ENCODE measurements at regions not wholly inside any gene's neighbourhood (a gene's known extent, or its start where the extent isn't known, plus 50 kb on each side); places are given as distances from the start of the nearest gene placed in this dataset.
"Not testable (repeated sequence)": the region's sequence is repeated elsewhere in the genome, so short reads cannot be mapped to it uniquely, and the experiment has no call there.

GRCh38 chr7:127530148-127530547 lies 55.2 kb downstream of the GCC1 start:
- DNase-seq: no peak

GRCh38 chr7:127527561-127527960 lies 57.8 kb downstream of the GCC1 start:
- no peak for DNase-seq

DNA sequence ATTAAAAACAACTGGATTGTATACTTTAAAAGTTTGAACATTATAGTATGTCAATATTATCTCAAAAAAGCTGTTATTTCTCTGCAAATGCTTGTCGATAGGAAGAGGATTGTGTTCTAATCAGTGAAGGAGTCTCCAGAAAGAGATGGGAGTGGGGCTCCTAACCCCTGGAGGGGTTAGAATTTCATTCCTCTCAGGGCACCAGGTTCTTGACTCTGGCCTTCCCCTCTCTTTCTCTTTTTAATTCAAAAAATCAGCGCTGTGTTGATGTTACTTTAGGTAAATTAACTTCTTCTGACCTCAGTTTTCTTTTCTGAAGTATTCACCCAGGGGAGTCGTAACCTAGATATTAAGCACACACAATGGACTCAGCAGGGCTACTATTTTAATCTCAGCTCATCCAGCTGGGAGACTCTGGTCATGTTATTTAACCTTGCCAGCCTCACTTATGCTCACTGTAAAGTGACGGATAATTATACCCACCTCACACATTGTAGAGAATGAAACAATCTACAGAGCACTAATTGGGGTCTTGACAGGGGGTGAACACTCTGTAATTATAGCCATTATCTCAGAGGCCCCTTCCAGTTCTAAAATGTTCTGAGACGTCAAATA lies 59.4 kb downstream of the GCC1 start:
- DNase-seq: no peak

GRCh38 chr7:127516320-127516719 lies 69.1 kb downstream of the GCC1 start:
- no peak for DNase-seq

- DNase-seq: peak; percentile 48
Measured at GRCh38 chr7:127514499-127514898, 70.9 kb downstream of the GCC1 start.

- no peak for DNase-seq
Measured at GRCh38 chr7:127513311-127513710, 72.1 kb downstream of the GCC1 start.

DNA sequence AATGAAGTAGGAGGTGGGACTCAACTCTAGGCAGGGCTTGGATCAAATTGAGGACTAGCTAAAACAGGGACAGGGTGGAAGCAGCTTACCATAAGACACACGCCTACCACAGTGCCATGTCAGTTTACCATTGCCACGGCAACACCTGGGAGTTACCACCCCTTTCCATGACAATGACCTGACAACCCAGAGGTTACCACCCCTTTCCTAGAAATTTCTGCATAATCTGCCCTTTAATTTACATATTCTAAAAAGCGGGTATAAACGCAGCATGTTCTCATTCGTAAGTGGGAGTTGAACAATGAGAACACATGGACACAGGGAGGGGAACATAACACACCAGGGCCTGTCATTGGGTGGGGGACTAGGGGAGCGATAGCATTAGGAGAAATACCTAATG lies 72.7 kb downstream of the GCC1 start:
- DNase-seq: no peak

DNA sequence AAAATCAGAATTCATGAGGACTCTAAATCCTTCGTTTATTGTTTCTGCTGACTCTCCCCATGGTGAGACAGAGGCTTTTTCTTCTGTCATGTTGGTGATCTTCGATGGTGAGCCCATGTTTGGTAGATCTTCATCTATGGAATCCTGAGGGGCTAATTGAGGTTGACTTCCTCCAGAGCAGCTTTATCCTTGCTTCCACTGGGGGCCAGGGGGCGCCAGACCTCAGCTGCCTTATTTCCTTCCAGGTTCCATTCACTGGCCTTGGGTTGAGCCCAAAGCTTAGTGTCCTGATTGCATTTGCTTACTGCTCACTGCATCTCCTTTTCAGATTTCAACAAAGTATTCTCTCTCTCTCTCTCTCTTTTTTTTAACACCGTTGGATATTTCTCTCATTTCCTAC lies 80.7 kb downstream of the GCC1 start:
- peak; percentile 35 for DNase-seq

GRCh38 chr7:127501817-127502216 lies 83.6 kb downstream of the GCC1 start:
- no peak for DNase-seq

- no peak for DNase-seq
Measured at GRCh38 chr7:127487381-127487780, 94.9 kb upstream of the ZNF800 start.

- DNase-seq: no peak
Measured at GRCh38 chr7:127486654-127487053, 94.1 kb upstream of the ZNF800 start.

DNA sequence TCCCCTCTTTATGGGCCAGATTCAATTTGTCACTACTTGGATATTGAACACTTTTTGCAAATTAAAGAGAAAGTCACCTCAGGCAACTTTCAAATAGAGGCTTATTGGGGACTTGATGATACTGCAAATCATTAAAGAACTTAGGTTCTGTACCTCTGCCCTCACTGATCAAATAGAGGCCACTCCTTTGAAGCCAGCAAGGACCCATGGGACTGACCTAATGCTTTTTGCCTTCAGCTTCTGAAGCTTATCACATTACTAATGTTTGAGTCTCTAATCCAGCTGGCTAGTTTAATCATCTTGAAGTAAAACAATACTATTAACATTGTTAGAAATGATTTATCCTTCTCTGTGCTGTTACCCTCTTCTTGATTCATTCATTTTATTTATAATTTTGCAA lies 93.0 kb upstream of the ZNF800 start:
- DNase-seq: no peak

GRCh38 chr7:127484954-127485353 lies 92.4 kb upstream of the ZNF800 start:
- DNase-seq: no peak

GRCh38 chr7:127478461-127478860 lies 86.0 kb upstream of the ZNF800 start:
- no peak for DNase-seq

DNA sequence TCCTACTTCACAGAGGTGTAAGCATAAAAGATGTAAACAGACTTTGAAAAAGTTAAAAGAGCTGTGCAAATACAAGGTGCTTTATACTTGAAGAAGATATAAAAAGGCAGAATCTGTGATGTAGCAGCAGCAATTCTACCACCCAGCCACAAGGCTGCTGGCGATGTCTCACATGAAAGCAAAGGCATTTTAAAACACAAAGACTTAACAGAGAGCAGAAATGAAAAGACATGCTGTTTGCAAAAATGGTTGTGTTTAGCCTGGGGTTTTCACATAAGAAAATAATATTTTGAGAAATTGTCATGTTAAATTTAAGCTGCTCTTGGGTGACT lies 85.5 kb upstream of the ZNF800 start:
- DNase-seq: no peak

DNA sequence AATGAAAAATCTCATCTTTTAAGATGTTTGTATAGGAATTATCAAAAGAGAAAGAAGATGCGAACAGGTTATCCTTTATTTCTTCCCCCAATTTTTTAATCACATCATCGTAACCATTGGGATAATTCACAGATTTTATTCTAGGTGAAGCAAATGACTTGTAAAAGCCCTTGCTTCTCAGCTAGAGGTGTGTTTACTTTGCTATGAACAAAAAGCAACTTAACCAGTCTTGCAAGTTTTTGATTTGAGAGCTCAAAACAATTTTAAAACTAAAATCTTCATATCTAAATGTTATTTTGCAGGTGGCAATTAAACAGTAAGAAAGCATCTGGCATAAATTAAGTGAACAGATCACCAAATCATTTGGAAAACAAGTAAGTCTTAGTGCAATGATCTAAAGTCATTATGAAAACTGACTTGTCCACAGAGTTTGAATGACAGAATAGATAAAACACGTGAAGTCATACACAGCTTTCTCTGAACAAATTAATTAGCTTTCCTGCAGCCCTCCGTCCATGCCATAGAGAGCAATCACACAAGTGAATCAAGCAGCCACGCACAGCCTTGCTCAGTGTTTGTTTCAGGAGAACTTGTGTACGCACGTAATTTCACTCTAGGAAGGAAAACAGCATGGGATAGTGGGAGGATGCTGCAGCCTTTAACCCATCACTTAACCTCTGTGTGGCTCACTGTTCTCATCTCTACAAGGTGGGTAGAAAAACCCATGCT lies 85.0 kb upstream of the ZNF800 start:
- no peak for DNase-seq

DNA sequence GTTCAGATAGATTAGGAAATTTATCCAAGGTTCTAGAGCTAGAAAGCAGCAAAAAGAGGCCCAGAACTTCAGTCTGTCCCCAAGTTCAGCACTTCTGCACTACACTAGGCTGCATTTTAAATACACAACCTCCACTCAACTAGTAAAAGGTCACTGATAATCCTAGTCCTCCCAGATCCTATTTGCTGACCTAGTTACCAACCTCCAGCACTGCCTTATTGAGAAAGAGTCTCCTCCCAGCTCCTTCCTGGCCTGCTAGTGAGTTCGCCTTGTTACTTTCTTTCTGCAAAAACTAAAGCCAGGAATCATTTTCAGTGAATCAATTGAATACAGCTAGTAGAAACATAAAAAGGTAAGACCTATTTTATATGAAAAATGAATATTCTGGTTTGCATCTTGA lies 84.1 kb upstream of the ZNF800 start:
- no peak for DNase-seq

DNA sequence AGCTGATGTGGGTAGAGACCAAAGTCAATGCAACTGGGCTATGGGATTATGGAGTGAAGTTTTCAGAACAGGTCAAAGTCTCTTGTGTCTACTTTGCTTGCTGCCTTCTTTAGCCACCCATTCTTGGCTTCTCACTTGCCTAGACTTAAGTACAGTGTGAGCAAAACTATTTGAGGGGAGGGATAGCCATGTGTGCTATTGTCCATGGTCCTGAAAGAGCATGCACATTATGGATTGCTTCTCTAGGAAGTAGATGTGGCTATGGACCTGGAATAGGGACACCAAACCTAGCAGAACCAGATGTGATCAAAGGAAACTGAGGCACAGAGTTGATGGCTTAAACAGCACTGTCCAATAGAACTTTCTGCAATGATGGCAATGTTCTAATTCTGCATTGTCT lies 81.9 kb upstream of the ZNF800 start:
- no peak for DNase-seq

DNA sequence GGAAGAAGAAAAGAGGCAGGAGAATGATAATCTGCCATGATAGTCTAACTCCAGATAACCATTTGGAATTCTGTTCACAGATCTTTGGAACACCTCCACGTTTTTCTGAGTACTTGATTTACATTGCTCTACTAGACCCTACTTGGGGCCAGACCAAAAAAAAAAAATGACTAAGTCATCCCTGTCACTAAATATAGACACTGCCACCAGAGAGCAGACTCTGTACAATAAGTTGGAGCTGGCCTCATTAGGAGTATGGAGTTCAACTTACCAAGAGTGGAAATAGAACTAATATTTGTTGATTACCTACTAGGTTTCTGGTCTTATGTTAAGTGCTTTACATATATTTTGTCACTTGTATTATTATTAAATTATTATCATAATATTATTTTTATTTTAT lies 80.9 kb upstream of the ZNF800 start:
- DNase-seq: no peak

DNA sequence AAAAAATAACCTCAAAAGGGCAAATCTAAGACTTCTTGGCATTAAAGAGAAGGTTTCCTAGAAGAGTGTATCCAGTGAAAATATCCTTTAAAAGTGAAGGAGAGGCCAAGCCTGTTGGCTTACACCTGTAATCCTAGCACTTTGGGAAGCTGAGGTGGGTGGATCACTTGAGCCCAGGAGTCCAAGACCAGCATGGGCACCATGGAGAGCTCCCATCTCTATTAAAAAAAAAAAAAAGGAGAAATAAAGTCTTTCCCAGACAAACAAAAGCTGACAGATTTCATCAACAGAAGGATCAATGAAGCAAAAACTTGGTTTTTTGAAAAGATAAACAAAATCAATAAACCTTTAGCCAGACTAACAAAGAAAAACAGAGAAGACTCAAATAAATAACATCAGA lies 67.6 kb upstream of the ZNF800 start:
- no peak for DNase-seq

DNA sequence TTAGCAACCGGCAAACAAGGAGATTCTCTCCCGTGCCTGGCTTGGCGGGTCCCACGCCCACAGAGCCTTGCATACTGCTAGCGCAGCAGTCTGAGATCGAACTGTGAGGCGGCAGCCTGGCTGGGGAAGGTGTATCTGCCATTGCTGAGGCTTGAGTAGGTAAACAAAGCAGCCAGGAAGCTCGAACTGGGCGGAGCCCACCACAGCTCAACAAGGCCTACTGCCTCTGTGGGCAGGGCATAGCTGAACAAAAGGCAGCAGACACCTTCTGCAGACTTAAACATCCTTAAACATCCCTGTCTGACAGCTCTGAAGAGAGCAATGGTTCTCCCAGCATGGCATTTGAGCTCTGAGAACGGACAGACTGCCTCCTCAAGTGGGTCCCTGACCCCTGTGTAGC lies 58.8 kb upstream of the ZNF800 start:
- not testable (repeated sequence) for DNase-seq

- no peak for DNase-seq
Measured at GRCh38 chr7:127448566-127448965, 56.1 kb upstream of the ZNF800 start.

DNA sequence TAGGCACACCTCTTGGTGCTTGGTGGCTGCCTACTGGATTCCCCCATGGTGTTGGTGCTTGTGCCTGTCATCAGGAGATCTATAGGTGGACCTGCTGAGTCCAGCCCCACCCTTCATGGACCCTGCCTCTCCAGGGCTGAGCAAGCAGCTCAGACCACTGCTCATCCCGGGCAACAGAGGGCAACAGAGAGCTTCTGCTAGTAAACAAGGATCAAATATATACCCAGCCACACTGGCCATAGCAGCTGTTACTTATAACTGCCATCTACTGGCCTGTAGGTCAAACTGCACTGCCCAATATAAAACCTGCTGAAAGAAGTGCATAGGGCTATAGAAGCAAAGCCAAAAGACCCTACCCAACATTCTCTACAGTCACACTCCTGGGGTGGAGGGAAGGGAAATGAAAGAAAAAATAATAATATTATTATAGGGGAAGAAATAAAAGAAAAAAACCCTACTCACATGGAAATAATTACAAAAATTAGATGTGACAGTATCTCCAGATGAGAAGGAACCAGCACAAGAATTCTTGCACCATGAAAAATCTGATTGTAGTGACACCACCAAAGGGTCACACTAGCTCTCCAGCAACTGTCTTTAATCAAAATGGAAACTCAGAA lies 54.9 kb upstream of the ZNF800 start:
- DNase-seq: peak; percentile 64

DNA sequence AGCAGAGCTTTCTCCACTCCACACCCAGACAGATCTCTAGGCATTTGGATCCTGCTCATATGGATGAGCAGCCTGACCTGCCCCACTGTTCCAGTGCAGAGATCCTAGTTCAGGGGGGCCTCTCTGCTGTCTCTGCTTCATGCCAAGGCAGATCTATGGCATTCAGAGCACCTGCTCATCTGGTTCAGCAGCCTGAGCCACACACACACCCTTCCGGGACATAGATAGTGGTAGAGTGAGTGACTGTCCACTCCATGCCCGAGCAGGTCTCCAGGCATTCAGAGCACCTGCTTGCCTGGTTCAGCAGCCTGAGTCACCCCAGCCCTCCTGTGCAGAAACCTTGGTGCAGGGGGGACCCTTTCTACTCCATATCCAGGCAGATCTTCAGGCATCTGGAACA lies 54.3 kb upstream of the ZNF800 start:
- no peak for DNase-seq
